ENCODE measurements at regions not wholly inside any gene's neighbourhood (a gene's known extent, or its start where the extent isn't known, plus 50 kb on each side); places are given as distances from the start of the nearest gene placed in this dataset.
"Not testable (repeated sequence)": the region's sequence is repeated elsewhere in the genome, so short reads cannot be mapped to it uniquely, and the experiment has no call there.

GRCh38 chr1:228994676-228995594, 259.7 kb downstream of the RHOU start:
- no peak for DNase-seq

GRCh38 chr1:228996281-228996680, 261.0 kb downstream of the RHOU start:
- no peak for DNase-seq

GRCh38 chr1:228997721-228998144, 262.5 kb downstream of the RHOU start:
- no peak for DNase-seq

GRCh38 chr1:228998179-228998578, 262.9 kb downstream of the RHOU start:
- no peak for DNase-seq

- no peak for DNase-seq
Measured at GRCh38 chr1:228999446-229000170, 264.3 kb downstream of the RHOU start.

GRCh38 chr1:229000187-229000586, 264.9 kb downstream of the RHOU start:
- DNase-seq: no peak

GRCh38 chr1:229001467-229002011, 266.3 kb downstream of the RHOU start:
- no peak for DNase-seq

GRCh38 chr1:229002037-229002436, 266.8 kb downstream of the RHOU start:
- DNase-seq: no peak

- no peak for DNase-seq
Measured at GRCh38 chr1:229002451-229002960, 267.2 kb downstream of the RHOU start.

- DNase-seq: no peak
Measured at GRCh38 chr1:229003233-229004031, 267.5 kb upstream of the RAB4A start.

GRCh38 chr1:229004066-229004833, 266.7 kb upstream of the RAB4A start:
- no peak for DNase-seq

- DNase-seq: no peak
Measured at GRCh38 chr1:229005097-229005496, 265.8 kb upstream of the RAB4A start.

- DNase-seq: no peak
Measured at GRCh38 chr1:229005556-229005955, 265.4 kb upstream of the RAB4A start.

GRCh38 chr1:229006121-229006870, 264.6 kb upstream of the RAB4A start:
- no peak for DNase-seq

GRCh38 chr1:229007167-229007566, 263.7 kb upstream of the RAB4A start:
- no peak for DNase-seq

GRCh38 chr1:229007701-229008100, 263.2 kb upstream of the RAB4A start:
- no peak for DNase-seq

- DNase-seq: not testable (repeated sequence)
Measured at GRCh38 chr1:229008347-229008746, 262.6 kb upstream of the RAB4A start.

GRCh38 chr1:229011022-229011421, 259.9 kb upstream of the RAB4A start:
- no peak for DNase-seq

GRCh38 chr1:229012823-229013222, 258.1 kb upstream of the RAB4A start:
- no peak for DNase-seq

GRCh38 chr1:229013981-229014380, 256.9 kb upstream of the RAB4A start:
- DNase-seq: no peak

- no peak for DNase-seq
Measured at GRCh38 chr1:229015806-229016205, 255.1 kb upstream of the RAB4A start.
